ENCODE measurements at regions not wholly inside any gene's neighbourhood (a gene's known extent, or its start where the extent isn't known, plus 50 kb on each side); places are given as distances from the start of the nearest gene placed in this dataset.

DNA sequence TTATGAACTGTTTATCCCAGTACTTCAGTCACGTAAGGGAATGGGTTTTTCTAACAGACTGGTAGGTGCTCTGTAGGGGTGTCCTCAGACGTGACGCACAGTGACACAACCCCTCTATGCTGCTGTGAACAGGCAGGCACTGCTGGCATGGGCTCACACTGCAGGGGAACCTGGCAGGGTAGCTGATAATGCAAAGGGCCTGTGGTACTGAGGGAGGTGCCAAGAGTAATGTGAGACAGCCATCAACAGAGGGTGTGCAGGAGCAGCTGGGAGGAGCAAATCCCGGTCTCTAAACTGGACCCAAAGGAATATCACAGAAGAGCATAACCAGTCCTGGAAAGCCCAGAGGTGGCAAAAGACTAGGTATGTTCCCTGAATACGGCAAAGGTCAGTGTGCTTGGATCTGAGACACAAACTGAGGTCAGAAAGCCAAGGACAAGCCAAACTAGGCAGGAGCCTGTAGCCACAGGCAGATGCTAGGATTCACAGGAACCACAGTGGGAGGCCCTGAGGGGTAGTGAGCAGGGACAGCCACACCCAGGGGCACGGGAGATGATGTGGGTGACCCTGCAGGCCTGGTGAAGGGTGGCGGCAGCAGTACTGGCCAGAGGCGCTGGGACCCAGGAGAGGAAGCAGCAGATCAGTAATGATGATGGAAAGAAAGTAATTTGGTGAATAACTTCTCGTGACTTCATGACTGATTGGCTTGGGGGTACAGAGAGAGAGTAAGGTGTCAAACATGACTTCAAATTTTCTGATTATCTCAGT lies 248.1 kb upstream of the CHRNA7 start:
- CTCF ChIA-PET: no interaction called here
- no peak for DNase-seq
- TF ChIP-seq, protein P1, sequence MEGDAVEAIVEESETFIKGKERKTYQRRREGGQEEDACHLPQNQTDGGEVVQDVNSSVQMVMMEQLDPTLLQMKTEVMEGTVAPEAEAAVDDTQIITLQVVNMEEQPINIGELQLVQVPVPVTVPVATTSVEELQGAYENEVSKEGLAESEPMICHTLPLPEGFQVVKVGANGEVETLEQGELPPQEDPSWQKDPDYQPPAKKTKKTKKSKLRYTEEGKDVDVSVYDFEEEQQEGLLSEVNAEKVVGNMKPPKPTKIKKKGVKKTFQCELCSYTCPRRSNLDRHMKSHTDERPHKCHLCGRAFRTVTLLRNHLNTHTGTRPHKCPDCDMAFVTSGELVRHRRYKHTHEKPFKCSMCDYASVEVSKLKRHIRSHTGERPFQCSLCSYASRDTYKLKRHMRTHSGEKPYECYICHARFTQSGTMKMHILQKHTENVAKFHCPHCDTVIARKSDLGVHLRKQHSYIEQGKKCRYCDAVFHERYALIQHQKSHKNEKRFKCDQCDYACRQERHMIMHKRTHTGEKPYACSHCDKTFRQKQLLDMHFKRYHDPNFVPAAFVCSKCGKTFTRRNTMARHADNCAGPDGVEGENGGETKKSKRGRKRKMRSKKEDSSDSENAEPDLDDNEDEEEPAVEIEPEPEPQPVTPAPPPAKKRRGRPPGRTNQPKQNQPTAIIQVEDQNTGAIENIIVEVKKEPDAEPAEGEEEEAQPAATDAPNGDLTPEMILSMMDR (IDR thresholded peaks at IDR 0.05; ENCODE audit: unreplicated experiment): no peak
- Mint-ChIP-seq H3K27me3 (ENCODE audit: unreplicated experiment) (no peaks in the 10 kb centered on the region), H3K4me1 (ENCODE audit: low read depth, unreplicated experiment) (no peaks in the 10 kb centered on the region), H3K27ac (ENCODE audit: unreplicated experiment) (no peak overlapping the region), H3K36me3 (ENCODE audit: insufficient read depth, unreplicated experiment) (no peaks in the 10 kb centered on the region), H3K4me3 (ENCODE audit: low read depth, unreplicated experiment) (no peak overlapping the region), H3K9me3 (ENCODE audit: low read depth, unreplicated experiment) (no peaks in the 10 kb centered on the region)
- no TSS peak for BruUV-seq (replicated peaks)
- intact Hi-C loops (cut with micrococcal nuclease; ENCODE audit: unreplicated experiment): no loop called here

DNA sequence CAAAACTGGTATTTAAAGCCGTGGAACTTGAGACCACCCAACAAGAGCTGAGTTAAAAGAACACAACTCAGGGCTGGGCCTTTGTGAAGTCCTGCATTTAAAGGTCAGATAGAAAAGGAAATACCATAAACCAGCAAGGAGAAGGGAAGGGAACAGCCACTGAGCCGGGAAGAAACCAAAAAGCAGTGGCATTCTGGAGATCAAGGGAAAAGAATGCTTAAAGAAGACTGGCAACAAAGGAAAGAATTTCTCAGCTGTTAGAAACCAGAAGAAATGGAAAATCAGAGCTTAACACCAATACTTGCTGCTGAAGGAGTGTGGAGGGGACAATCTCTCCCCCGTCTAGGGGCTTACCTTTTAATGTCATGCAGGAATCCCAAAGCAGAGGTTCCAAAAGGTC lies 247.4 kb upstream of the CHRNA7 start:
- no TSS peak for BruUV-seq (replicated peaks)
- Mint-ChIP-seq H3K27me3 (ENCODE audit: unreplicated experiment) (no peaks in the 10 kb centered on the region), H3K36me3 (ENCODE audit: insufficient read depth, unreplicated experiment) (no peaks in the 10 kb centered on the region), H3K4me1 (ENCODE audit: low read depth, unreplicated experiment) (no peaks in the 10 kb centered on the region), H3K27ac (ENCODE audit: unreplicated experiment) (no peak overlapping the region), H3K4me3 (ENCODE audit: low read depth, unreplicated experiment) (no peak overlapping the region), H3K9me3 (ENCODE audit: low read depth, unreplicated experiment) (no peaks in the 10 kb centered on the region)
- intact Hi-C loops (cut with micrococcal nuclease; ENCODE audit: unreplicated experiment): no loop called here
- CTCF ChIA-PET: no interaction called here
- DNase-seq: no peak
- TF ChIP-seq, protein P1 (IDR thresholded peaks at IDR 0.05; ENCODE audit: unreplicated experiment): no peak

DNA sequence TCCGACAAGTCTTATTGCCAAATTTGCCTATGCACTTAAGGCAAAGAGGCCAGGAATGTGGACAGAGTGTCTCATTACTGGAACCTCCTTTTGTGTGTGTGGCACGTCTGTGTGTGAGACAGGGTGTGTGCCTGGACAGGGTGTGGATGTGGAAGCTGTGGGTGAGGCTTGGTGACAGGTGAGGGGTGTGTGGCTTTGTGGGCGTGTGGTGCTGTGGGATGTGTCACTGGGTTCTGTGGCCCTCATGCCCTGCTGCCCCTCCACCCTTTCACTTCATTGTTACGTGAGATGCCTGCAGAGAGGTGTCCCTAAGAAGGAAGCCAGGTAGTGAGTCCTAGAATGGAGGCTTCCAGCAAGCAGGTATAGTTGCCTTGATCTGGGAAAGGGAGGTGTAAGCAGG lies 244.0 kb upstream of the CHRNA7 start:
- no TSS peak for BruUV-seq (replicated peaks)
- intact Hi-C loops (cut with micrococcal nuclease; ENCODE audit: unreplicated experiment): no loop called here
- H3K36me3 Mint-ChIP-seq (ENCODE audit: insufficient read depth, unreplicated experiment): no peaks in the 10 kb centered on the region
- H3K9me3 Mint-ChIP-seq (ENCODE audit: low read depth, unreplicated experiment): no peaks in the 10 kb centered on the region
- TF ChIP-seq, protein P1 (IDR thresholded peaks at IDR 0.05; ENCODE audit: unreplicated experiment): no peak
- CTCF ChIA-PET: no interaction called here
- DNase-seq: no peak
- H3K27me3 Mint-ChIP-seq (ENCODE audit: unreplicated experiment): no peaks in the 10 kb centered on the region
- H3K4me1 Mint-ChIP-seq (ENCODE audit: low read depth, unreplicated experiment): no peaks in the 10 kb centered on the region
- H3K4me3 Mint-ChIP-seq (ENCODE audit: low read depth, unreplicated experiment): no peak overlapping the region
- H3K27ac Mint-ChIP-seq (ENCODE audit: unreplicated experiment): no peak overlapping the region

DNA sequence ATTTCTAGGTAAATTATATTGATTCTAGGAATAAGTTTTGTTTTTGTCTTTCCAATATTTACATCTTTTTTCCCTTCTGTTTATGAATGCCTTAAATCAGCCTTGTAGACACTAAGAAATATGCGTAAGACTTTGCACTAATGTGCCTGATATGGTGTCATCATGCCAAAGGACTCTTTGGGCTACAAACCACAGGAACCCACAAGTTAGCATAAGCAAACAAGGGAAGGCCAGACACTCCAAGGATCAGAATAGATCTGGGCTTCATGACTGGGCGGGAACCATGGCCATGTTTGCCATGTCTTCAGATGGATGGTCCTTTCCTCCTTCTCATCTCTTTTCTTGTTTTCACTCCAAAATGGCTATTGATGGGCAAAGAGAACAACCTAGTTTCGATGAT lies 242.2 kb upstream of the CHRNA7 start:
- CTCF ChIA-PET: no interaction called here
- Mint-ChIP-seq H3K9me3 (ENCODE audit: low read depth, unreplicated experiment) (no peaks in the 10 kb centered on the region), H3K4me3 (ENCODE audit: low read depth, unreplicated experiment) (no peak overlapping the region), H3K4me1 (ENCODE audit: low read depth, unreplicated experiment) (no peaks in the 10 kb centered on the region), H3K27ac (ENCODE audit: unreplicated experiment) (no peak overlapping the region), H3K27me3 (ENCODE audit: unreplicated experiment) (no peaks in the 10 kb centered on the region), H3K36me3 (ENCODE audit: insufficient read depth, unreplicated experiment) (no peaks in the 10 kb centered on the region)
- BruUV-seq (replicated peaks): no TSS peak
- intact Hi-C loops (cut with micrococcal nuclease; ENCODE audit: unreplicated experiment): no loop called here
- TF ChIP-seq, protein P1 (IDR thresholded peaks at IDR 0.05; ENCODE audit: unreplicated experiment): no peak
- DNase-seq: no peak

Data from Calu3 (cell line).